HG03565 (cell line): ENCODE measurements at regions not wholly inside any gene's neighbourhood (a gene's known extent, or its start where the extent isn't known, plus 50 kb on each side); places are given as distances from the start of the nearest gene placed in this dataset.

Experiments
- ATAC-seq: cut with Tn5 transposase; IDR thresholded peaks from one replicate; pipeline ENCODE4 v1.9.1; 2021; ENCODE audit warnings: mild to moderate bottlenecking, moderate library complexity; ENCODE audit not compliant: unreplicated experiment

GRCh38 chr13:110773480-110773879 lies 60.0 kb downstream of the ING1 start:
- no peak for ATAC-seq

GRCh38 chr13:110774051-110774450 lies 60.6 kb downstream of the ING1 start:
- no peak for ATAC-seq

GRCh38 chr13:110774490-110774889 lies 61.0 kb downstream of the ING1 start:
- no peak for ATAC-seq

- no peak for ATAC-seq
Observed at GRCh38 chr13:110775576-110775975, 62.1 kb downstream of the ING1 start.

GRCh38 chr13:110777251-110777820 lies 63.8 kb downstream of the ING1 start:
- ATAC-seq = no peak

- ATAC-seq = no peak
Observed at GRCh38 chr13:110779022-110779421, 65.5 kb downstream of the ING1 start.

- no peak for ATAC-seq
Observed at GRCh38 chr13:110780422-110780821, 66.9 kb downstream of the ING1 start.

- ATAC-seq = no peak
Observed at GRCh38 chr13:110782185-110782584, 68.7 kb downstream of the ING1 start.

- no peak for ATAC-seq
Observed at GRCh38 chr13:110784704-110785103, 71.2 kb downstream of the ING1 start.

GRCh38 chr13:110788778-110789177 lies 75.3 kb downstream of the ING1 start:
- ATAC-seq = no peak

- ATAC-seq = no peak
Observed at GRCh38 chr13:110789871-110790270, 76.4 kb downstream of the ING1 start.

- no peak for ATAC-seq
Observed at GRCh38 chr13:110790371-110790770, 76.9 kb downstream of the ING1 start.

- ATAC-seq = no peak
Observed at GRCh38 chr13:110794209-110794608, 80.7 kb downstream of the ING1 start.

- ATAC-seq = no peak
Observed at GRCh38 chr13:110797230-110797877, 83.9 kb downstream of the ING1 start.

GRCh38 chr13:110798081-110798994 lies 84.8 kb downstream of the ING1 start:
- ATAC-seq = no peak

GRCh38 chr13:110799246-110800236 lies 86.0 kb downstream of the ING1 start:
- no peak for ATAC-seq

- no peak for ATAC-seq
Observed at GRCh38 chr13:110801044-110801443, 87.5 kb downstream of the ING1 start.

- ATAC-seq = no peak
Observed at GRCh38 chr13:110802260-110802659, 88.8 kb downstream of the ING1 start.

GRCh38 chr13:110806636-110807035 lies 93.1 kb downstream of the ING1 start:
- no peak for ATAC-seq

- ATAC-seq = no peak
Observed at GRCh38 chr13:110807546-110807945, 94.0 kb downstream of the ING1 start.

GRCh38 chr13:110808138-110808537 lies 94.6 kb downstream of the ING1 start:
- ATAC-seq = no peak
